D341Med (cell line): ENCODE measurements at regions not wholly inside any gene's neighbourhood (a gene's known extent, or its start where the extent isn't known, plus 50 kb on each side); places are given as distances from the start of the nearest gene placed in this dataset.
"Not testable (repeated sequence)": the region's sequence is repeated elsewhere in the genome, so short reads cannot be mapped to it uniquely, and the experiment has no call there.

Experiments used
- DNase-seq: peaks from one replicate; pipeline ENCODE4 v3.0.0; 2012; ENCODE audit warnings: low spot score

- no peak for DNase-seq
Measured at GRCh38 chr10:42987121-42987541, 89.7 kb upstream of the RET start.

- no peak for DNase-seq
Measured at GRCh38 chr10:42987575-42987974, 89.3 kb upstream of the RET start.

GRCh38 chr10:42988069-42988468, 88.8 kb upstream of the RET start:
- peak; percentile 9 for DNase-seq

- DNase-seq, result peak; percentile 15
Measured at GRCh38 chr10:42988517-42989395, 88.1 kb upstream of the RET start.

GRCh38 chr10:42989481-42989921, 87.4 kb upstream of the RET start:
- DNase-seq, result peak; percentile 17

- peak; percentile 10 for DNase-seq
Measured at GRCh38 chr10:42990016-42990720, 86.7 kb upstream of the RET start.

- peak; percentile 17 for DNase-seq
Measured at GRCh38 chr10:42990721-42991441, 86.0 kb upstream of the RET start.

- no peak for DNase-seq
Measured at GRCh38 chr10:42991442-42992098, 85.3 kb upstream of the RET start.

- DNase-seq, result no peak
Measured at GRCh38 chr10:42992156-42992956, 84.5 kb upstream of the RET start.

- no peak for DNase-seq
Measured at GRCh38 chr10:42992957-42993390, 83.9 kb upstream of the RET start.

GRCh38 chr10:42994909-42995308, 82.0 kb upstream of the RET start:
- not testable (repeated sequence) for DNase-seq

GRCh38 chr10:42995537-42995936, 81.3 kb upstream of the RET start:
- no peak for DNase-seq

GRCh38 chr10:42996588-42996987, 80.3 kb upstream of the RET start:
- peak; percentile 11 for DNase-seq

- no peak for DNase-seq
Measured at GRCh38 chr10:42997151-42997848, 79.6 kb upstream of the RET start.

- peak; percentile 11 for DNase-seq
Measured at GRCh38 chr10:42997849-42998165, 79.1 kb upstream of the RET start.

GRCh38 chr10:42998481-42999384, 78.1 kb upstream of the RET start:
- no peak for DNase-seq

GRCh38 chr10:42999385-43000020, 77.4 kb upstream of the RET start:
- DNase-seq, result peak; percentile 8

- DNase-seq, result peak; percentile 10
Measured at GRCh38 chr10:43000021-43000411, 76.9 kb upstream of the RET start.
